ENCODE measurements at regions not wholly inside any gene's neighbourhood (a gene's known extent, or its start where the extent isn't known, plus 50 kb on each side); places are given as distances from the start of the nearest gene placed in this dataset.

DNA sequence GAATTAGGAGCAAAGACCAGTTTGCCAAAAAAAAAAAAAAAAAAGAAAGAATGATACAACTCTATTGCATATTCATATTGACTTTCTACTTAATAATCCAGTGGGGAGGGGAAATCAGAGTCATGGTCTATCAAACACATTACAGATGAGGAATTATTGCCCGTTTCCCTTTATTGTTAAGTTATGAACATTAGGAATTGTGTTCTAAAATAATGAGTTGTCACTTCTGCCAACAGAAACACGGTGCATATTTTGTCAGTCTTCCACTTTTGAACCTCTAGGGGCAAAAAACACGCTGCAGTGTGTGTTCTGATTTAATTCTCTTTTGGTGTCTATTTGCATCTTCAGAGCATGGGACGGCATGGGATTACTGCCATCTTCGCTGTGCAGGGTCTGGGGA is 115.7 kb upstream of the RHOBTB1 start:
- WGBS, result 71% methylated on average over 5 of the region's 5 CpGs
- DNase-seq (ENCODE audit: low spot score in 2 of 2), result no peak
- TF ChIP-seq POLR2A (IDR thresholded peaks at IDR 0.05) (no peak), EP300 (IDR thresholded peaks at IDR 0.05) (no peak), POLR2AphosphoS5 (IDR thresholded peaks at IDR 0.05) (no peak)
- TF ChIP-seq, protein P1, sequence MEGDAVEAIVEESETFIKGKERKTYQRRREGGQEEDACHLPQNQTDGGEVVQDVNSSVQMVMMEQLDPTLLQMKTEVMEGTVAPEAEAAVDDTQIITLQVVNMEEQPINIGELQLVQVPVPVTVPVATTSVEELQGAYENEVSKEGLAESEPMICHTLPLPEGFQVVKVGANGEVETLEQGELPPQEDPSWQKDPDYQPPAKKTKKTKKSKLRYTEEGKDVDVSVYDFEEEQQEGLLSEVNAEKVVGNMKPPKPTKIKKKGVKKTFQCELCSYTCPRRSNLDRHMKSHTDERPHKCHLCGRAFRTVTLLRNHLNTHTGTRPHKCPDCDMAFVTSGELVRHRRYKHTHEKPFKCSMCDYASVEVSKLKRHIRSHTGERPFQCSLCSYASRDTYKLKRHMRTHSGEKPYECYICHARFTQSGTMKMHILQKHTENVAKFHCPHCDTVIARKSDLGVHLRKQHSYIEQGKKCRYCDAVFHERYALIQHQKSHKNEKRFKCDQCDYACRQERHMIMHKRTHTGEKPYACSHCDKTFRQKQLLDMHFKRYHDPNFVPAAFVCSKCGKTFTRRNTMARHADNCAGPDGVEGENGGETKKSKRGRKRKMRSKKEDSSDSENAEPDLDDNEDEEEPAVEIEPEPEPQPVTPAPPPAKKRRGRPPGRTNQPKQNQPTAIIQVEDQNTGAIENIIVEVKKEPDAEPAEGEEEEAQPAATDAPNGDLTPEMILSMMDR (IDR thresholded peaks at IDR 0.05), result no peak
- no peaks in the 10 kb centered on the region for H3K27me3 ChIP-seq
- H3K27ac ChIP-seq, result no peak overlapping the region
- H3K9me3 ChIP-seq, result no peaks in the 10 kb centered on the region
- H3K4me3 ChIP-seq, result no peak overlapping the region
- H3K36me3 ChIP-seq, result no peaks in the 10 kb centered on the region
- no peaks in the 10 kb centered on the region for H3K4me1 ChIP-seq

DNA sequence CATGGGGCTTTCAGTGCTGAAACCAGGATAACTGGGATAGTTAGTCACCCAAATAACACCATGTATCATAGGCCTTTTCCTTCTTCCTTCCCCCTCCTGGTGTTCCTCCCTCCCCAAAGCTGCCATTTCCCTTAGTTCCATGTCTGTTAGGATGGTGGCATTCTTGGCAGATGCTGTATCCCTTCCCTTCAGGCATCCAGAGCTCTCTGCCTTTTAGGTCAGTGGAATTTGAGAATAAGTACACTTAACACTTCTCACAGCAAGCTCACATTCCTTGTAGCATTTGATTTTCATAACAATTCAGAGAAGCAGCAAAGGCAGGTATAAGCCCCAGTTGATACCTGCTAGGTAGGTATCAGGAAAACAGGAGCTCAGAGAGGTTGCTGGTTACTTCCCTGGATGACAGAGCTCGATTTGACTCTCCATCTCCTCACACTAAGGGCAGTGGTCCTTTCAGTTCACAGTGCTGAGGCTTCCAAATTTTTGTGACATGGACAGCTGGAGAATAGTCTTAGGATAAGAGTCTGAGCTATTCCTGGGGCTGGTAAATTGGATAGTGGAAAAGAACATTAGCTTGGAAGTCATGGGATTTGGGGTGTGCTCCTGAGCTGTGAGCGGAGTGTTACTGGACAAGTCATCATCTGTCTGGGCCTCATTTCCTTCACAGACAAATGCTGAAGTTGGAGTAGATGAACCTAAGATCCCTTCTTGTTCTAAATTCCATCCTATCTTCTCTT is 108.7 kb upstream of the RHOBTB1 start:
- Histone ChIP-seq H3K27ac (no peak overlapping the region), H3K4me1 (no peaks in the 10 kb centered on the region), H3K36me3 (no peaks in the 10 kb centered on the region), H3K27me3 (no peaks in the 10 kb centered on the region), H3K4me3 (no peak overlapping the region), H3K9me3 (no peaks in the 10 kb centered on the region)
- DNase-seq (ENCODE audit: low spot score in 2 of 2), result no peak
- TF ChIP-seq, protein P1 (IDR thresholded peaks at IDR 0.05), result no peak
- TF ChIP-seq POLR2AphosphoS5 (IDR thresholded peaks at IDR 0.05), result no peak
- TF ChIP-seq POLR2A (IDR thresholded peaks at IDR 0.05), result no peak
- TF ChIP-seq EP300 (IDR thresholded peaks at IDR 0.05), result no peak
- 96% methylated on average over 2 of the region's 2 CpGs for WGBS

DNA sequence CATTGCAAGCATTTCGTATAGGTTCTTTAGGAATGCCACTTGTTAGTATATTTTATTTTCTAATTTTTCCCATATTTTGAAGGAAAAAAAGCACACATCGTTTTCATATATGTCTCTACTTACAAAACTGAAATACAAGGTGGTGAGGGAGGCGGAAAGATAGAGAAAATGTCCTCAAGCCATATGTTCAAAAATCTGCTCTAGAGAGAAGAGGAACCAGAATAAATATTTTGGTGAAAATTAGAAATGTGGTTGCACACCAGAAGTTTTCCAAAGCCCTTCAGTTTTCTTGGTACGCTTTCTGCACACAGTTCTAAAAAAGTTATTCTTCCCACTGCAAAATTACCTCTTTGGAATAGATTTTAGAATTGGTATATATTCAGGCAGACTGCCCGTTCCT is 107.4 kb upstream of the RHOBTB1 start:
- TF ChIP-seq, protein P1 (IDR thresholded peaks at IDR 0.05), result no peak
- TF ChIP-seq POLR2AphosphoS5 (IDR thresholded peaks at IDR 0.05) (no peak), POLR2A (IDR thresholded peaks at IDR 0.05) (no peak), EP300 (IDR thresholded peaks at IDR 0.05) (no peak)
- Histone ChIP-seq H3K4me3 (no peak overlapping the region), H3K36me3 (no peaks in the 10 kb centered on the region), H3K27ac (no peak overlapping the region), H3K27me3 (no peaks in the 10 kb centered on the region), H3K4me1 (no peaks in the 10 kb centered on the region), H3K9me3 (no peaks in the 10 kb centered on the region)
- WGBS, result 84% methylated on average over 5 of the region's 5 CpGs
- no peak for DNase-seq (ENCODE audit: low spot score in 2 of 2)

DNA sequence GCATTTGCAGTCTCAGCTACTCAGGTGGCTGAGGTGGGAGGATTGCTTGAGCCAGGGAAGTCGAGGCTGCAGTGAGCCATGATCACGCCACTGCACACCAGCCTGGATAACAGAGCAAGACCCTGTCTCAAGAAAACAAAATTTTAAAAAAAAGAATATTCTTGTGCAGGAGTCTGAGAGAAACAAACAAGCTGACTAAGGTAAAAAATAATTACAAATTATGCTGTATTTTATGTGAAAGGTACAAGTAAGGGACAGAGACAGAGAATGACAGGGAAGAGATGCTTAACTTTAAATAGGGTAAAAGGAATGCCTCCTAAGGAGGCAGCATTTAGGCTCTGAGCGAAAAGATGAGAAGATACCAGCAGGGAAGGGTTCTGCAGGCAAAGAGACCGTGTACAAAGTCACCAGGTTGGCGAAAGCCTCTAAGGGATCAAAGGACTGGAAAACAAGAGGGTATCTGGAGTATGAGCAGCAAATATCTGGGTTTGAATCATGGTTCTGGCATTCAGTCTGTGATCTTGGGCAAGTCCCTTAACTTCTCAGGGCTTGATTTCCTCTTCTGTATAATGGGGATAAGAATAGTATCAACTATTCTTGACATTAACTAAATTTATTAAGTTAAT is 106.2 kb upstream of the RHOBTB1 start:
- H3K4me3 ChIP-seq, result no peak overlapping the region
- 87% methylated on average over 5 of the region's 5 CpGs for WGBS
- H3K9me3 ChIP-seq, result no peaks in the 10 kb centered on the region
- DNase-seq (ENCODE audit: low spot score in 2 of 2), result no peak
- TF ChIP-seq POLR2AphosphoS5 (IDR thresholded peaks at IDR 0.05) (no peak), EP300 (IDR thresholded peaks at IDR 0.05) (no peak), POLR2A (IDR thresholded peaks at IDR 0.05) (no peak)
- TF ChIP-seq, protein P1 (IDR thresholded peaks at IDR 0.05), result no peak
- H3K27me3 ChIP-seq, result no peaks in the 10 kb centered on the region
- H3K36me3 ChIP-seq, result no peaks in the 10 kb centered on the region
- no peaks in the 10 kb centered on the region for H3K4me1 ChIP-seq
- H3K27ac ChIP-seq, result no peak overlapping the region

DNA sequence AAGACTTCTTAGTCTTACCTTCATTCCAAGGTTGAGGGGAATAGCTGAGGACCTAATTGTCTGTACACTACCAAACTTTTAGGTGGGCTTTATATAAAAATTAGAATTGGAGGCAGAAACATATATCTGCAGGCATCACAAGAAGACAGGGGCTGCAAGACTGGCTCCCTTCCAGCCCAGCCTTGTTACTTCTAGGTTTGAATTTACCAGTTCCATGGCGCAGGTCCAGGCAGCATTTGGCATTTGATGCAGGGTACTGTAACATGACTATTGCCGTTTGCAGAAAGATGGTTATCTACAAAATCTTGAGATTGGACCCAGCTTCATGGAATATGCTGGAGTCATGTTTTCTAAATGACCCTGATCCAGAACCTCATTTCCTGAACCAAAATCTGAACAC is 105.4 kb upstream of the RHOBTB1 start:
- no peaks in the 10 kb centered on the region for H3K4me1 ChIP-seq
- no peak for DNase-seq (ENCODE audit: low spot score in 2 of 2)
- H3K27ac ChIP-seq, result no peak overlapping the region
- TF ChIP-seq POLR2A (IDR thresholded peaks at IDR 0.05) (no peak), EP300 (IDR thresholded peaks at IDR 0.05) (no peak), POLR2AphosphoS5 (IDR thresholded peaks at IDR 0.05) (no peak)
- TF ChIP-seq, protein P1 (IDR thresholded peaks at IDR 0.05), result no peak
- no peaks in the 10 kb centered on the region for H3K9me3 ChIP-seq
- no peak overlapping the region for H3K4me3 ChIP-seq
- no peaks in the 10 kb centered on the region for H3K36me3 ChIP-seq
- 44% methylated on average over 2 of the region's 2 CpGs for WGBS
- H3K27me3 ChIP-seq, result no peaks in the 10 kb centered on the region

Data from suprapubic skin (tissue), 4 donors.